Endodermal cell (in vitro differentiated cells): ENCODE measurements at regions not wholly inside any gene's neighbourhood (a gene's known extent, or its start where the extent isn't known, plus 50 kb on each side); places are given as distances from the start of the nearest gene placed in this dataset.

ENCODE experiments used
- DNase-seq: peaks from one replicate; pipeline ENCODE4 v3.0.0-alpha.2; 2017
- H3K27ac ChIP-seq: 2 replicates; pipeline ENCODE4 v1.5.1; 2013; ENCODE audit warnings: mild to moderate bottlenecking, low read depth, low read length, moderate library complexity
- H3K27me3 ChIP-seq: 2 replicates; pipeline ENCODE4 v1.6.1; 2013; ENCODE audit warnings: mild to moderate bottlenecking, low read length, moderate library complexity; ENCODE audit not compliant: insufficient read depth, control insufficient read depth, poor library complexity, severe bottlenecking
- H3K36me3 ChIP-seq: 2 replicates; pipeline ENCODE4 v1.7.0; 2013; ENCODE audit warnings: mild to moderate bottlenecking, low read length, moderate library complexity; ENCODE audit not compliant: control insufficient read depth, insufficient read depth
- H3K4me1 ChIP-seq: one replicate; pipeline ENCODE4 v1.7.0; 2013; ENCODE audit warnings: low read length; ENCODE audit not compliant: control insufficient read depth, insufficient read depth
- H3K4me3 ChIP-seq: 2 replicates; pipeline ENCODE4 v1.5.1; 2013; ENCODE audit warnings: mild to moderate bottlenecking, low read length, moderate library complexity
- H3K9ac ChIP-seq: 2 replicates; pipeline ENCODE4 v1.6.1; 2013; ENCODE audit warnings: mild to moderate bottlenecking, low read length, moderate library complexity; ENCODE audit not compliant: poor library complexity, severe bottlenecking; ENCODE audit errors: extremely low read depth
- H3K9me3 ChIP-seq: 2 replicates; pipeline ENCODE4 v1.6.1; 2013; ENCODE audit warnings: mild to moderate bottlenecking, low read length, moderate library complexity; ENCODE audit not compliant: control insufficient read depth
- H3K27ac Mint-ChIP-seq: 2 replicates; pipeline ENCODE4 v1.8.0; 2020; ENCODE audit warnings: mixed read lengths
- H3K27me3 Mint-ChIP-seq: 2 replicates; pipeline ENCODE4 v1.8.0; 2021; ENCODE audit warnings: mild to moderate bottlenecking, mixed read lengths; ENCODE audit not compliant: insufficient read depth
- H3K36me3 Mint-ChIP-seq: 2 replicates; pipeline ENCODE4 v1.8.0; 2020; ENCODE audit warnings: low read depth, mixed read lengths
- H3K4me1 Mint-ChIP-seq: 2 replicates; pipeline ENCODE4 v1.8.0; 2020; ENCODE audit warnings: mixed read lengths
- H3K4me3 Mint-ChIP-seq: 2 replicates; pipeline ENCODE4 v1.8.0; 2020; ENCODE audit warnings: mild to moderate bottlenecking, moderate library complexity, mixed read lengths
- H3K9me3 Mint-ChIP-seq: 2 replicates; pipeline ENCODE4 v1.8.0; 2020; ENCODE audit warnings: mild to moderate bottlenecking, mixed read lengths
- WGBS, 2 experiments: methylation state at CpG; one replicate each; pipeline versions ENCODE4 v1.1.5 to v1.1.7; 2013; ENCODE audit warnings: missing lambda C conversion rate in 2 of 2, mixed read lengths in 1 of 2; ENCODE audit not compliant: insufficient coverage in 1 of 2, insufficient read length in 1 of 2; 5-methylcytosine and 5-hydroxymethylcytosine counted together
- TF ChIP-seq, protein P1 (sequence below): fragments of 200-600 bp; sonication (generic); conservative IDR thresholded peaks from 2 replicates; pipeline ENCODE4 v1.5.0; 2021; ENCODE audit warnings: antibody characterized with exemption, mild to moderate bottlenecking

DNA sequence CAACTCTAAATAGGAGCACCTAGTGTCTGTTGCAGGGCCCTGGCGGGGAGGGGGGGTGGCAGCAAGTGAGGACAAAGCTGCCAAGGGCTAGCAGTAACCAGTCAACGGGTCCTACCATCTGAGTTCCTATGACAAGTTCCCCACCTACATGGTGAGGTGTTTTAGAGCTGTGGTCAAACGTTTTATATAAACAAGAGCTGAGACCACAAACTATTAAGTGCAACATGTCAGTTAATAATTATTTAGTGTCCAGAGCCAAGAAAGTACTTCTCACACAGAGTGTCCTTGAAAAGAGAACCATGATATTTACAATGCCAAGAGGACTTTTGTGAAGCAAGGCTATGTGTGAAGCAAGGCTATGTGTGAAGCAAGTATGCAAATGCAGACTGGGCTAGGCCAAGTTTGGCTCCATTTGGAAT is 434.7 kb downstream of the TNS3 start:
- Mint-ChIP-seq H3K4me1 (no peaks in the 10 kb centered on the region), H3K9me3 (no peaks in the 10 kb centered on the region), H3K27me3 (no peaks in the 10 kb centered on the region), H3K27ac (no peak overlapping the region), H3K36me3 (no peaks in the 10 kb centered on the region), H3K4me3 (no peak overlapping the region)
- Histone ChIP-seq H3K4me1 (no peaks in the 10 kb centered on the region), H3K36me3 (no peaks in the 10 kb centered on the region), H3K27ac (no peak overlapping the region), H3K4me3 (no peak overlapping the region), H3K9me3 (no peaks in the 10 kb centered on the region), H3K27me3 (no peaks in the 10 kb centered on the region), H3K9ac (no peak overlapping the region)
- TF ChIP-seq, protein P1, sequence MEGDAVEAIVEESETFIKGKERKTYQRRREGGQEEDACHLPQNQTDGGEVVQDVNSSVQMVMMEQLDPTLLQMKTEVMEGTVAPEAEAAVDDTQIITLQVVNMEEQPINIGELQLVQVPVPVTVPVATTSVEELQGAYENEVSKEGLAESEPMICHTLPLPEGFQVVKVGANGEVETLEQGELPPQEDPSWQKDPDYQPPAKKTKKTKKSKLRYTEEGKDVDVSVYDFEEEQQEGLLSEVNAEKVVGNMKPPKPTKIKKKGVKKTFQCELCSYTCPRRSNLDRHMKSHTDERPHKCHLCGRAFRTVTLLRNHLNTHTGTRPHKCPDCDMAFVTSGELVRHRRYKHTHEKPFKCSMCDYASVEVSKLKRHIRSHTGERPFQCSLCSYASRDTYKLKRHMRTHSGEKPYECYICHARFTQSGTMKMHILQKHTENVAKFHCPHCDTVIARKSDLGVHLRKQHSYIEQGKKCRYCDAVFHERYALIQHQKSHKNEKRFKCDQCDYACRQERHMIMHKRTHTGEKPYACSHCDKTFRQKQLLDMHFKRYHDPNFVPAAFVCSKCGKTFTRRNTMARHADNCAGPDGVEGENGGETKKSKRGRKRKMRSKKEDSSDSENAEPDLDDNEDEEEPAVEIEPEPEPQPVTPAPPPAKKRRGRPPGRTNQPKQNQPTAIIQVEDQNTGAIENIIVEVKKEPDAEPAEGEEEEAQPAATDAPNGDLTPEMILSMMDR, result no peak
- WGBS, 2 experiments, result 87% methylated on average over 3 of the region's 3 CpGs; no CpG with 5 or more reads in 1 of the 2 experiments
- DNase-seq, result no peak

DNA sequence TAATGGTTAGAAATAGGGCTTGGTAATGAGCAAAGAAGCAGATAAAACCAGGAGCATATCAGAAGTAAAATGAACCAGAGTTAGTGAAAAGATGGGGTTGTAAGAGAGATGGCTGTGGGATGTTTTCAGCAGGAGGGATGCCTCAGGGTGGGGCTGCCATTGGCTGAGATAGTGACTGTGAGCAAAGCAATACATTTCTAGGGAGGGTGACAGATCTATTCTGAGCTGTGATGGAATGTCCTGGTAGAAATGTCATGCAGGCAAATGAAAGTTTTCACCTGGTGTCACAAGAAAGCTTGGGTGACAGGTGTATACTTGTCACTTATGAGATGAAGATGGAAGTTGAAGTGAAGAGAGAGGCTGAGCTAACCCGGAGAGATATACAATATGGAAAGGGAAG is 435.9 kb downstream of the TNS3 start:
- no peaks in the 10 kb centered on the region for H3K27me3 Mint-ChIP-seq
- Histone ChIP-seq H3K9ac (no peak overlapping the region), H3K4me3 (no peak overlapping the region), H3K27me3 (no peaks in the 10 kb centered on the region), H3K36me3 (no peaks in the 10 kb centered on the region), H3K27ac (no peak overlapping the region), H3K9me3 (no peaks in the 10 kb centered on the region), H3K4me1 (no peaks in the 10 kb centered on the region)
- H3K36me3 Mint-ChIP-seq, result no peaks in the 10 kb centered on the region
- DNase-seq, result no peak
- no peaks in the 10 kb centered on the region for H3K9me3 Mint-ChIP-seq
- TF ChIP-seq, protein P1, result no peak
- 46 to 51% methylated on average over 1 of the region's 1 CpG for WGBS, 2 experiments
- no peak overlapping the region for H3K4me3 Mint-ChIP-seq
- no peak overlapping the region for H3K27ac Mint-ChIP-seq
- H3K4me1 Mint-ChIP-seq, result no peaks in the 10 kb centered on the region

- no peaks in the 10 kb centered on the region for H3K27me3 Mint-ChIP-seq
- H3K36me3 Mint-ChIP-seq, result no peaks in the 10 kb centered on the region
- H3K9me3 ChIP-seq, result no peaks in the 10 kb centered on the region
- peaks cover 2% of the 10 kb centered on the region for H3K27me3 ChIP-seq
- no peaks in the 10 kb centered on the region for H3K4me1 ChIP-seq
- H3K4me1 Mint-ChIP-seq, result no peaks in the 10 kb centered on the region
- H3K4me3 ChIP-seq, result no peak overlapping the region
- no peak overlapping the region for H3K4me3 Mint-ChIP-seq
- no peak overlapping the region for H3K9ac ChIP-seq
- TF ChIP-seq, protein P1, result no peak
- H3K9me3 Mint-ChIP-seq, result no peaks in the 10 kb centered on the region
- H3K27ac Mint-ChIP-seq, result no peak overlapping the region
- WGBS, 2 experiments, result 91 to 100% methylated on average over 1 of the region's 1 CpG
- H3K27ac ChIP-seq, result no peak overlapping the region
- no peak for DNase-seq
- no peaks in the 10 kb centered on the region for H3K36me3 ChIP-seq
Observed at GRCh38 chr7:47145186-47145725, 436.7 kb downstream of the TNS3 start.
